ENCODE measurements at regions not wholly inside any gene's neighbourhood (a gene's known extent, or its start where the extent isn't known, plus 50 kb on each side); places are given as distances from the start of the nearest gene placed in this dataset.

DNA sequence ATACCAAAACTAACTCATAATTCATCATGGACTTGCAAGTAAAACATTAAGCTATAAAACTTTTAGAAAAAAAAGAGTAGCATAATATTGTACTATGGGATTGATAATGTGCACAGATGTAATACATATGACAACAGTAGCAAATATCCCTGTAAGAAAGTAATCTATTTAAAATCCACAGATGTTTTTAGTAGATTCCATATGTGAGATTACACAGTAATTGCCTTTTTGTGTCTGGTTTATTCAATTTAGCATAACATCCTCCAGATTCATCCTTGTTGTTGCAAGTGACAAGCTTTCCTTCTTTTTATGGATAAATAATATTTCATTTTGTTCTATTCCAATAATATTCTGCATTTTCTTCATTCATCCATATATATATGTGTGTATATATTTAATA is 278.2 kb upstream of the LRRTM4 start:
- TF ChIP-seq EZH2 (IDR thresholded peaks at IDR 0.05; ENCODE audit: low read depth), result no peak
- TF ChIP-seq, protein P1, sequence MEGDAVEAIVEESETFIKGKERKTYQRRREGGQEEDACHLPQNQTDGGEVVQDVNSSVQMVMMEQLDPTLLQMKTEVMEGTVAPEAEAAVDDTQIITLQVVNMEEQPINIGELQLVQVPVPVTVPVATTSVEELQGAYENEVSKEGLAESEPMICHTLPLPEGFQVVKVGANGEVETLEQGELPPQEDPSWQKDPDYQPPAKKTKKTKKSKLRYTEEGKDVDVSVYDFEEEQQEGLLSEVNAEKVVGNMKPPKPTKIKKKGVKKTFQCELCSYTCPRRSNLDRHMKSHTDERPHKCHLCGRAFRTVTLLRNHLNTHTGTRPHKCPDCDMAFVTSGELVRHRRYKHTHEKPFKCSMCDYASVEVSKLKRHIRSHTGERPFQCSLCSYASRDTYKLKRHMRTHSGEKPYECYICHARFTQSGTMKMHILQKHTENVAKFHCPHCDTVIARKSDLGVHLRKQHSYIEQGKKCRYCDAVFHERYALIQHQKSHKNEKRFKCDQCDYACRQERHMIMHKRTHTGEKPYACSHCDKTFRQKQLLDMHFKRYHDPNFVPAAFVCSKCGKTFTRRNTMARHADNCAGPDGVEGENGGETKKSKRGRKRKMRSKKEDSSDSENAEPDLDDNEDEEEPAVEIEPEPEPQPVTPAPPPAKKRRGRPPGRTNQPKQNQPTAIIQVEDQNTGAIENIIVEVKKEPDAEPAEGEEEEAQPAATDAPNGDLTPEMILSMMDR (conservative IDR thresholded peaks at IDR 0.05), result no peak

Measured in PC-9 (cell line).